GM12878 (cell line): ENCODE measurements at regions not wholly inside any gene's neighbourhood (a gene's known extent, or its start where the extent isn't known, plus 50 kb on each side); places are given as distances from the start of the nearest gene placed in this dataset.

Experiments
- CEBPB ChIP-seq, 2 experiments: fragments of 150-350 bp in 1 of 2; IDR thresholded peaks; 2 replicates each; pipeline ENCODE4 v1.6.1; 2012 to 2014; ENCODE audit warnings: low read depth in 2 of 2, low read length in 2 of 2, borderline replicate concordance in 1 of 2, inconsistent platforms in 1 of 2
- CHD1 ChIP-seq: IDR thresholded peaks from 2 replicates; pipeline ENCODE4 v1.6.1; 2012; ENCODE audit warnings: low read depth, low read length, improper control_type of control experiment
- DPF2 ChIP-seq: fragments of 450-650 bp; IDR thresholded peaks from 2 replicates; pipeline ENCODE4 v1.6.1; 2017; ENCODE audit warnings: mild to moderate bottlenecking
- EGR1 ChIP-seq, 2 experiments: IDR thresholded peaks; 1 replicate in 1 of 2; 2 replicates in 1 of 2; pipeline ENCODE4 v1.6.1; 2011 to 2012; ENCODE audit warnings: low read depth in 2 of 2, low read length in 2 of 2, borderline replicate concordance in 1 of 2, mild to moderate bottlenecking in 1 of 2, moderate library complexity in 1 of 2
- ESRRA ChIP-seq: IDR thresholded peaks from 2 replicates; pipeline ENCODE4 v1.6.1; 2012; ENCODE audit warnings: mild to moderate bottlenecking, low read length, improper control_type of control experiment
- GATAD2B ChIP-seq: fragments of 450-650 bp; conservative IDR thresholded peaks from 2 replicates; pipeline ENCODE4 v1.6.1; 2017; ENCODE audit warnings: low read depth, mild to moderate bottlenecking, moderate library complexity
- HCFC1 ChIP-seq: fragments of 150-350 bp; IDR thresholded peaks from 2 replicates; pipeline ENCODE4 v1.6.1; 2014; ENCODE audit warnings: low read length
- KLF5 ChIP-seq: fragments of 450-650 bp; IDR thresholded peaks from 2 replicates; pipeline ENCODE4 v1.6.1; 2014; ENCODE audit warnings: mild to moderate bottlenecking; ENCODE audit not compliant: partially characterized antibody
- MXI1 ChIP-seq: fragments of 150-350 bp; IDR thresholded peaks from 2 replicates; pipeline ENCODE4 v1.6.1; 2011; ENCODE audit warnings: low read depth, mild to moderate bottlenecking, inconsistent platforms, low read length, improper control_type of control experiment
- MYB ChIP-seq: fragments of 150-350 bp; IDR thresholded peaks from 2 replicates; pipeline ENCODE4 v1.6.1; 2014; ENCODE audit warnings: mild to moderate bottlenecking, low read depth, low read length, borderline replicate concordance
- NFIC ChIP-seq: IDR thresholded peaks from 2 replicates; pipeline ENCODE4 v1.6.1; 2012; ENCODE audit warnings: low read depth, mild to moderate bottlenecking, inconsistent platforms, low read length, moderate library complexity
- NFXL1 ChIP-seq: fragments of 450-650 bp; IDR thresholded peaks from 2 replicates; pipeline ENCODE4 v1.6.1; 2017; ENCODE audit warnings: antibody characterized with exemption, mild to moderate bottlenecking, borderline replicate concordance
- NR2F1 ChIP-seq: fragments of 450-650 bp; conservative IDR thresholded peaks from 2 replicates; pipeline ENCODE4 v1.6.1; 2017; ENCODE audit warnings: mild to moderate bottlenecking
- PBX3 ChIP-seq: IDR thresholded peaks from 2 replicates; pipeline ENCODE4 v1.6.1; 2011; ENCODE audit warnings: mild to moderate bottlenecking, low read depth, low read length, moderate library complexity; ENCODE audit not compliant: insufficient replicate concordance
- POLR2AphosphoS5 ChIP-seq: IDR thresholded peaks from 2 replicates; pipeline ENCODE4 v1.6.1; 2011; ENCODE audit warnings: mild to moderate bottlenecking, low read length, inconsistent platforms
- RELA ChIP-seq: fragments of 450-650 bp; IDR thresholded peaks from 2 replicates; pipeline ENCODE4 v1.8.0; 2014; ENCODE audit warnings: borderline replicate concordance; ENCODE audit not compliant: partially characterized antibody
- RUNX3 ChIP-seq: IDR thresholded peaks from 2 replicates; pipeline ENCODE4 v1.6.1; 2012; ENCODE audit warnings: low read length, inconsistent platforms
- SMAD1 ChIP-seq: fragments of 450-650 bp; IDR thresholded peaks from 2 replicates; pipeline ENCODE4 v1.6.1; 2018; ENCODE audit warnings: mild to moderate bottlenecking, low read depth; ENCODE audit not compliant: partially characterized antibody
- SREBF2 ChIP-seq: IDR thresholded peaks from 2 replicates; pipeline ENCODE4 v1.6.1; 2012; ENCODE audit warnings: mild to moderate bottlenecking, low read length
- STAT3 ChIP-seq: IDR thresholded peaks from 2 replicates; pipeline ENCODE4 v1.6.1; 2011; ENCODE audit warnings: low read depth, low read length, improper control_type of control experiment
- TCF12 ChIP-seq: IDR thresholded peaks from 2 replicates; pipeline ENCODE4 v1.6.1; 2011; ENCODE audit warnings: low read depth, mild to moderate bottlenecking, low read length
- USF1 ChIP-seq: IDR thresholded peaks from 2 replicates; pipeline ENCODE4 v1.6.1; 2011; ENCODE audit warnings: borderline replicate concordance, low read depth, mild to moderate bottlenecking, moderate library complexity, mixed read lengths, low read length; ENCODE audit not compliant: insufficient read depth; ENCODE audit errors: extremely low read length
- TF ChIP-seq, protein P1 (sequence below): fragments of 450-650 bp; IDR thresholded peaks from 2 replicates; pipeline ENCODE4 v1.6.1; 2017; ENCODE audit warnings: borderline replicate concordance
- TF ChIP-seq, protein P2 (sequence below): fragments of 450-650 bp; IDR thresholded peaks from 2 replicates; pipeline ENCODE4 v1.6.1; 2017; ENCODE audit warnings: mild to moderate bottlenecking
- TF ChIP-seq, protein P3 (sequence below): IDR thresholded peaks from 2 replicates; pipeline ENCODE4 v1.6.1; 2012; ENCODE audit warnings: low read depth, low read length, improper control_type of control experiment

DNA sequence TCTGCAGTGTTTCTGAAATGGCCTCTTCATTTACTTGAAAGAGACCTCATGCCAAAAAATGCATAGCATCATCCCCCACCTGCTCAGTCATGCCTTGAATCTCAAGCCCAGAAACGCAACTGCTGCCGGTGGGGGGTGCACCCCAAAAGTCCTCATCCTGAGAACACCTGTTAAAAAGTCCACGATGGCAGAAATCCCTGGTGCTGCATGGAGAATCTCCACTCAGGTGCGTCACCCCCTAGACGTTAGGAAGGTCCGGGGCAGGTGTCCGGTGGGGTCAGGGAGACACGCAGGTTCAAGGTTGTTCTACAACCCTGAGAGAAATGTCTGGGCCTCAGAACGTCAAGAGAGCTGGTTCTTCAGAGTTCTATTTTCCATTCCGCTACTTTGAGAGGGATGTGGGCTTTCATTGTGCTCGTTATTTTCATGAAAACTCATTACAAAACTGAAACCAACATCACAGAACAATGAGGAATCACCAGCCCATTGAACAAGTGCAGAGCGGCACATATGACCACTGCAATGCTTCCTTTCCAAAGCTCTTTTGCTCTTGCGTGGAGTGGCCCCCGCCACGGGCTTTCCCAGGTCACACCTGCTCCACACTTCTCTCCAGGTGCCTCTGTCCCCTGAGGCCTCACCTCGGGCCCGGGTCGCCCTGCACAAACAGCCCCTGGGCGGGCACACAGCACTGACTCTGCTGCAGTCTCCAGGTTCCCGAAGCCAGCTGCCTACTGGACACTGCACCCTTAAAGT is 201.9 kb downstream of the TOMM20 start (continued):
- TF ChIP-seq KLF5 (peak; percentile 72), PBX3 (no peak), GATAD2B (peak; percentile 96), NFIC (peak; percentile 96), RELA (no peak), MYB (no peak), MXI1 (no peak), NFXL1 (no peak), CHD1 (no peak), SREBF2 (no peak), NR2F1 (peak; percentile 93), POLR2AphosphoS5 (peak; percentile 82), STAT3 (0 out of 2 replicates have a peak, but pooled peaks have one; percentile 46), SMAD1 (no peak), RUNX3 (peak; percentile 90), ESRRA (peak; percentile 58; the same call in 1 of the 2 replicates), EGR1 (IDR thresholded peaks at IDR 0.05; ENCODE audit: borderline replicate concordance in 1 of 2, low read depth in 2 of 2, low read length in 2 of 2) (peak; percentile 8 to 33; a peak in 2 of 3 replicates), HCFC1 (no peak), USF1 (no peak), CEBPB (IDR thresholded peaks at IDR 0.05; ENCODE audit: borderline replicate concordance in 1 of 2, low read depth in 2 of 2, low read length in 2 of 2) (peak in 1 of 2 experiments; percentile 85; a peak in 1 of 4 replicates), DPF2 (peak; percentile 93), TCF12 (peak; percentile 93)
- TF ChIP-seq, protein P1, sequence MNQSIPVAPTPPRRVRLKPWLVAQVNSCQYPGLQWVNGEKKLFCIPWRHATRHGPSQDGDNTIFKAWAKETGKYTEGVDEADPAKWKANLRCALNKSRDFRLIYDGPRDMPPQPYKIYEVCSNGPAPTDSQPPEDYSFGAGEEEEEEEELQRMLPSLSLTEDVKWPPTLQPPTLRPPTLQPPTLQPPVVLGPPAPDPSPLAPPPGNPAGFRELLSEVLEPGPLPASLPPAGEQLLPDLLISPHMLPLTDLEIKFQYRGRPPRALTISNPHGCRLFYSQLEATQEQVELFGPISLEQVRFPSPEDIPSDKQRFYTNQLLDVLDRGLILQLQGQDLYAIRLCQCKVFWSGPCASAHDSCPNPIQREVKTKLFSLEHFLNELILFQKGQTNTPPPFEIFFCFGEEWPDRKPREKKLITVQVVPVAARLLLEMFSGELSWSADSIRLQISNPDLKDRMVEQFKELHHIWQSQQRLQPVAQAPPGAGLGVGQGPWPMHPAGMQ = no peak
- TF ChIP-seq, protein P2, sequence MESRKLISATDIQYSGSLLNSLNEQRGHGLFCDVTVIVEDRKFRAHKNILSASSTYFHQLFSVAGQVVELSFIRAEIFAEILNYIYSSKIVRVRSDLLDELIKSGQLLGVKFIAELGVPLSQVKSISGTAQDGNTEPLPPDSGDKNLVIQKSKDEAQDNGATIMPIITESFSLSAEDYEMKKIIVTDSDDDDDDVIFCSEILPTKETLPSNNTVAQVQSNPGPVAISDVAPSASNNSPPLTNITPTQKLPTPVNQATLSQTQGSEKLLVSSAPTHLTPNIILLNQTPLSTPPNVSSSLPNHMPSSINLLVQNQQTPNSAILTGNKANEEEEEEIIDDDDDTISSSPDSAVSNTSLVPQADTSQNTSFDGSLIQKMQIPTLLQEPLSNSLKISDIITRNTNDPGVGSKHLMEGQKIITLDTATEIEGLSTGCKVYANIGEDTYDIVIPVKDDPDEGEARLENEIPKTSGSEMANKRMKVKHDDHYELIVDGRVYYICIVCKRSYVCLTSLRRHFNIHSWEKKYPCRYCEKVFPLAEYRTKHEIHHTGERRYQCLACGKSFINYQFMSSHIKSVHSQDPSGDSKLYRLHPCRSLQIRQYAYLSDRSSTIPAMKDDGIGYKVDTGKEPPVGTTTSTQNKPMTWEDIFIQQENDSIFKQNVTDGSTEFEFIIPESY = no peak
- TF ChIP-seq, protein P3, sequence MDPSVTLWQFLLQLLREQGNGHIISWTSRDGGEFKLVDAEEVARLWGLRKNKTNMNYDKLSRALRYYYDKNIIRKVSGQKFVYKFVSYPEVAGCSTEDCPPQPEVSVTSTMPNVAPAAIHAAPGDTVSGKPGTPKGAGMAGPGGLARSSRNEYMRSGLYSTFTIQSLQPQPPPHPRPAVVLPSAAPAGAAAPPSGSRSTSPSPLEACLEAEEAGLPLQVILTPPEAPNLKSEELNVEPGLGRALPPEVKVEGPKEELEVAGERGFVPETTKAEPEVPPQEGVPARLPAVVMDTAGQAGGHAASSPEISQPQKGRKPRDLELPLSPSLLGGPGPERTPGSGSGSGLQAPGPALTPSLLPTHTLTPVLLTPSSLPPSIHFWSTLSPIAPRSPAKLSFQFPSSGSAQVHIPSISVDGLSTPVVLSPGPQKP = no peak
